ENCODE measurements at regions not wholly inside any gene's neighbourhood (a gene's known extent, or its start where the extent isn't known, plus 50 kb on each side); places are given as distances from the start of the nearest gene placed in this dataset.

DNA sequence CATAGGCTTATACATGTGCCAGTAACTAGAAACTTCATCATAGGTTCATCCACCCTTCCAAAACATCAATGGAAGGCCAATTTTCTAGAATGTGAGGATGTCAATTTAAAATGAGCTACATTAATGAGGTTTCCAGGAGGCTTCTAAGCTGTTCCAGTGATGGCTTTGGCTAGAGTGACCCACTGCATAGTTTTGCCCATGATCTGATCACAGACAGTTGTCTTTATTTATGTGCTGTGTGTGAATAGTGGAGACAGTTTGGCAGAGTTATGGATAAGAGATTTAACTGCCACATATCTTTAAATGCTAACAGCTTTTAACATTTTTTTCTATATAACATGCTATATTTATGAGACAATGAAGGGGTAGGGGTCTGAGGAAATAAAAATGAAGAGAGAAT is 139.0 kb upstream of the ZNF462 start:
- no peak for TF ChIP-seq CTCF (IDR thresholded peaks at IDR 0.05)
- Histone ChIP-seq H3K4me3 (no peak overlapping the region), H3K4me1 (ENCODE audit: low read depth) (no peaks in the 10 kb centered on the region), H3K9me3 (no peaks in the 10 kb centered on the region), H3K36me3 (ENCODE audit: low read depth) (no peaks in the 10 kb centered on the region)
- DNase-seq = no peak
- ATAC-seq = no peak
- intact Hi-C loops (cut with DNase I, micrococcal nuclease) = no loop called here

- intact Hi-C loops (cut with DNase I, micrococcal nuclease) = no loop called here
- H3K36me3 ChIP-seq (ENCODE audit: low read depth) = no peaks in the 10 kb centered on the region
- no peak overlapping the region for H3K4me3 ChIP-seq
- DNase-seq = no peak
- no peak for TF ChIP-seq CTCF (IDR thresholded peaks at IDR 0.05)
- no peaks in the 10 kb centered on the region for H3K4me1 ChIP-seq (ENCODE audit: low read depth)
- no peaks in the 10 kb centered on the region for H3K9me3 ChIP-seq
- ATAC-seq = no peak
Measured at GRCh38 chr9:106724566-106724965, 138.4 kb upstream of the ZNF462 start.

- Histone ChIP-seq H3K4me1 (ENCODE audit: low read depth) (no peaks in the 10 kb centered on the region), H3K9me3 (no peaks in the 10 kb centered on the region), H3K4me3 (no peak overlapping the region), H3K36me3 (ENCODE audit: low read depth) (no peaks in the 10 kb centered on the region)
- no peak for ATAC-seq
- no peak for TF ChIP-seq CTCF (IDR thresholded peaks at IDR 0.05)
- no peak for DNase-seq
- intact Hi-C loops (cut with DNase I, micrococcal nuclease) = no loop called here
Measured at GRCh38 chr9:106726070-106726815, 136.7 kb upstream of the ZNF462 start.

DNA sequence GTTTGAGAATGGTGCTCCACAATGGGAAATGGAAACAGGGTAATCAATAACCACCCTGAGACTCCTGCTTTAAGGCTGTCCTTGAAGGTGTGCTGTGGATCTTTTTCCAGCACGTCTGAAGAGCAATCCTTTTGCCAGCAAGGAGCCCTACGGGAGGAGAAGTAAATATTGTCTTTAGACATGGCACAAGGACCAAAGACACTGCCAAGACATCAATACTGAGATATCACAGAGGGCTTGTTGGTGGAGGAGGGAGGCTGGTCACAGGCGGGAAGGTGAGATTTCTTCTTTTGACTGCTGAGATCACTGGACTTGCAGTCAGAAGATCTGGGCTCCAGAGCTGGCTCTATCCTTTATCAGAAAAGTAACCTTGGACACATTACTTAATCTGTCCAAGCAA is 135.0 kb upstream of the ZNF462 start:
- no peak for TF ChIP-seq CTCF (IDR thresholded peaks at IDR 0.05)
- no peaks in the 10 kb centered on the region for H3K36me3 ChIP-seq (ENCODE audit: low read depth)
- DNase-seq (no peak), ATAC-seq (no peak)
- no peak overlapping the region for H3K4me3 ChIP-seq
- H3K9me3 ChIP-seq = no peaks in the 10 kb centered on the region
- intact Hi-C loops (cut with DNase I, micrococcal nuclease) = no loop called here
- no peaks in the 10 kb centered on the region for H3K4me1 ChIP-seq (ENCODE audit: low read depth)

DNA sequence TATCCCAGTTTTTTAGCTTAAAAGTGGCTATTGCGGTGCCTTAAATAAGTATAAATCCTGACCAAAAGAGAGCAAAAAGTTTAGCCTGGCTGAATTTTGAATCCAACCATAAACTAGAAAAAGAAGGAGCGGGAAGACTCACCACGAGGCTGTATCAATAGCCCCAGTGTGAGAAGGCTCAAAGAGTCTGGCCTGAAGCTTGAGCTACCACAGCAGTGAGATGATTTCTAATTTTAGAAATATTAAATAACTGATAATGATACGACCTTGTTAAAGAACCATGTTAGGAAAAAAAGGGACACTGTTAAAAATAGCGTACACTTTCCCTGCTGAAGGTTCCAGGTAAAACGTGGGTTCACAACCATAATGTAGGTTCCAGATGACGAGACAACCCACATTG is 134.1 kb upstream of the ZNF462 start:
- no peak for TF ChIP-seq CTCF (IDR thresholded peaks at IDR 0.05)
- no peaks in the 10 kb centered on the region for H3K36me3 ChIP-seq (ENCODE audit: low read depth)
- no peak for ATAC-seq
- H3K4me1 ChIP-seq (ENCODE audit: low read depth) = no peaks in the 10 kb centered on the region
- DNase-seq = no peak
- H3K4me3 ChIP-seq = no peak overlapping the region
- no peaks in the 10 kb centered on the region for H3K9me3 ChIP-seq
- intact Hi-C loops (cut with DNase I, micrococcal nuclease) = no loop called here

DNA sequence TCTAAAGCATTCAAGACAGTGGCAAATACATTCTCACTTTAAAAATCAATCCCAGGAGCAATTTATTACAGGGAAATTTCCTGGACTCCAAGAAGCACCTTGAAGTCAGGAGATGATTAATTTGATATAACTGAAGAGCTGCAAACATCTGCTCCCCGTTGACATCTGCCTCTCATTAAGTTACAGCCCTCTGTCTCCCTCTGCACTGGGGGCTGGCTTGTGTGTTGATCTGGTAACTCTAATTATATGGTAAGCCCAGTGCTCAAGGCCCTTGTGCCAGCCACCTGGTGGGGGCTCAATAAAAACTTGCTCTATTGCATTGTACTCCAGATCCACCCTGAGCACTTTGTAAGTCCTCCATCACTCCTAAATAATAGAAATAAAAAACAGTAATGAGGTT is 131.1 kb upstream of the ZNF462 start:
- DNase-seq (no peak), ATAC-seq (no peak)
- no peaks in the 10 kb centered on the region for H3K4me1 ChIP-seq (ENCODE audit: low read depth)
- H3K36me3 ChIP-seq (ENCODE audit: low read depth) = no peaks in the 10 kb centered on the region
- intact Hi-C loops (cut with DNase I, micrococcal nuclease) = no loop called here
- H3K9me3 ChIP-seq = no peaks in the 10 kb centered on the region
- no peak for TF ChIP-seq CTCF (IDR thresholded peaks at IDR 0.05)
- H3K4me3 ChIP-seq = no peak overlapping the region
